K562 (cell line): ENCODE measurements at regions not wholly inside any gene's neighbourhood (a gene's known extent, or its start where the extent isn't known, plus 50 kb on each side); places are given as distances from the start of the nearest gene placed in this dataset.

Source experiments
- ATAC-seq: fragments of 200-7000 bp; cut with Tn5 transposase; 3 replicates; pipeline ENCODE4 v1.9.1; 2020; ENCODE audit warnings: moderate library complexity
- BruUV-seq: library from RNA; stranded (reverse); fragments of 400-500 nt; replicated peaks from 2 replicates; lab custom pipeline; 2021; lab: Mats Ljungman, UMichigan
- CTCF ChIA-PET: fragments of 300-600 bp; formaldehyde crosslinking; extraction: SDS; loops from one replicate; lab custom pipeline; 2021; ENCODE audit warnings: low intra/inter-chr PET ratio; lab: Yijun Ruan, JAX
- POLR2A ChIA-PET: fragments of 300-600, 350-650 bp; sonication (Branson Sonifier 250); formaldehyde crosslinking; extraction: SDS; loops from one replicate; lab custom pipeline; 2021; ENCODE audit warnings: antibody characterized with exemption, inconsistent platforms; lab: Yijun Ruan, JAX
- DNase-seq, 4 experiments: peaks; one replicate each; pipeline versions ENCODE4 v3.0.0 to v3.0.0-alpha.2; 2011 to 2018; ENCODE audit warnings: low spot score in 3 of 4, mixed read lengths in 3 of 4; ENCODE audit errors: extremely low read depth in 1 of 4
- FAIRE-seq: peaks from 2 replicates; lab custom pipeline; 2011; peaks lifted over from hg19 to GRCh38; lab: Jason Lieb, UNC
- H2AFZ ChIP-seq: 2 replicates; pipeline ENCODE4 v1.6.0; 2011; ENCODE audit warnings: low read depth, low read length, control low read depth, inconsistent platforms
- H3K27ac ChIP-seq: fragments of 200-600 bp; 3 replicates; pipeline ENCODE4 v1.8.0; 2011; ENCODE audit warnings: low read depth, mild to moderate bottlenecking, control low read depth, inconsistent platforms, low read length, moderate library complexity, mixed read lengths; ENCODE audit errors: extremely low read depth
- H3K27me3 ChIP-seq, 2 experiments: fragments of 300-600 bp in 1 of 2; 2 replicates in 1 of 2; 3 replicates in 1 of 2; pipeline versions ENCODE4 v1.6.0 to v1.8.0; 2011; ENCODE audit warnings: inconsistent platforms in 2 of 2, low read length in 2 of 2, mild to moderate bottlenecking in 1 of 2, mixed read lengths in 1 of 2, moderate library complexity in 1 of 2; ENCODE audit not compliant: control insufficient read depth in 2 of 2, insufficient read depth in 2 of 2
- H3K36me3 ChIP-seq: fragments of 300-600 bp; 3 replicates; pipeline ENCODE4 v1.8.0; 2011; ENCODE audit warnings: mild to moderate bottlenecking, low read length, inconsistent platforms; ENCODE audit not compliant: control insufficient read depth, insufficient read depth
- H3K4me1 ChIP-seq, 2 experiments: fragments of 200-600 bp in 1 of 2; replicated peaks in 1 of 2; 2 replicates in 1 of 2; 3 replicates in 1 of 2; pipeline versions ENCODE4 v1.5.1 to v1.8.0; 2011; ENCODE audit warnings: inconsistent platforms in 2 of 2, low read length in 2 of 2, mild to moderate bottlenecking in 1 of 2, mixed read lengths in 1 of 2, moderate library complexity in 1 of 2; ENCODE audit not compliant: control insufficient read depth in 2 of 2, insufficient read depth in 2 of 2
- H3K4me2 ChIP-seq: 2 replicates; pipeline ENCODE4 v1.6.1; 2011; ENCODE audit warnings: low read length, control low read depth, inconsistent platforms, mixed read lengths; ENCODE audit not compliant: insufficient read depth
- H3K4me3 ChIP-seq: fragments of 200-600 bp; sonication (generic), shearing (Covaris generic); 2 replicates; pipeline ENCODE4 v1.5.1; 2016; ENCODE audit warnings: control low read depth, inconsistent platforms
- H3K79me2 ChIP-seq: fragments of 200-600 bp; 3 replicates; pipeline ENCODE4 v1.8.0; 2011; ENCODE audit warnings: low read length, inconsistent platforms; ENCODE audit not compliant: control insufficient read depth, insufficient read depth
- H3K9ac ChIP-seq, 2 experiments: 2 replicates each; pipeline versions ENCODE4 v1.6.0 to v1.6.1; 2011; ENCODE audit warnings: low read depth in 2 of 2, low read length in 2 of 2, control low read depth in 1 of 2, inconsistent platforms in 1 of 2, mild to moderate bottlenecking in 1 of 2, mixed read lengths in 1 of 2; ENCODE audit not compliant: insufficient read depth in 1 of 2
- H3K9me1 ChIP-seq: one replicate; pipeline ENCODE4 v1.6.0; 2011; ENCODE audit warnings: inconsistent platforms, mild to moderate bottlenecking, low read length, moderate library complexity; ENCODE audit not compliant: control insufficient read depth, insufficient read depth
- H3K9me3 ChIP-seq: replicated peaks from 2 replicates; pipeline ENCODE4 v1.5.1; 2011; ENCODE audit warnings: low read depth, low read length, inconsistent platforms; ENCODE audit not compliant: control insufficient read depth, insufficient read depth
- H4K20me1 ChIP-seq: replicated peaks from 2 replicates; pipeline ENCODE4 v1.6.1; 2011; ENCODE audit warnings: low read length, inconsistent platforms, mixed read lengths; ENCODE audit not compliant: control insufficient read depth, insufficient read depth
- CGGBP1 ChIP-seq: fragments of 250-450 bp; sonication (Bioruptor Pico); IDR thresholded peaks from 2 replicates; pipeline ENCODE4 v1.9.0; 2021; ENCODE audit warnings: mild to moderate bottlenecking
- EP400 ChIP-seq: fragments of 450-650 bp; IDR thresholded peaks from 2 replicates; pipeline ENCODE4 v1.6.1; 2017; ENCODE audit warnings: antibody characterized with exemption, mild to moderate bottlenecking, moderate library complexity
- ETV1 ChIP-seq: fragments of 450-650 bp; conservative IDR thresholded peaks from 2 replicates; pipeline ENCODE4 v1.6.1; 2016; ENCODE audit warnings: missing genetic modification characterization, control low read depth, low read depth, missing compliant biosample characterization
- FOXK2 ChIP-seq, 2 experiments: fragments of 450-650 bp; IDR thresholded peaks in 1 of 2; conservative IDR thresholded peaks in 1 of 2; 2 replicates each; pipeline ENCODE4 v1.6.1; 2016; ENCODE audit warnings: low read depth in 2 of 2, mild to moderate bottlenecking in 1 of 2
- NR2C2 ChIP-seq, 2 experiments: fragments of 200-800 bp in 1 of 2; sonication (Bioruptor generic) in 1 of 2; sonication (generic) in 1 of 2; formaldehyde crosslinking in 1 of 2; IDR thresholded peaks; 2 replicates each; pipeline versions ENCODE4 v1.6.1 to v1.8.0; 2016 to 2022; ENCODE audit warnings: mild to moderate bottlenecking in 1 of 2, missing compliant biosample characterization in 1 of 2, missing genetic modification characterization in 1 of 2, missing genetic modification reagents in 1 of 2
- PBX2 ChIP-seq, 2 experiments: IDR thresholded peaks in 1 of 2; conservative IDR thresholded peaks in 1 of 2; 2 replicates each; pipeline ENCODE4 v1.6.1; 2016; ENCODE audit warnings: low read depth in 2 of 2, mild to moderate bottlenecking in 1 of 2, missing compliant biosample characterization in 1 of 2, missing genetic modification characterization in 1 of 2, moderate library complexity in 1 of 2
- STAT5B ChIP-seq: fragments of 250-450 bp; sonication (Bioruptor Pico); IDR thresholded peaks from 2 replicates; pipeline ENCODE4 v1.8.0; 2021; ENCODE audit warnings: mild to moderate bottlenecking, inconsistent platforms
- TCF15 ChIP-seq: fragments of 250-450 bp; sonication (Bioruptor Pico); IDR thresholded peaks from 2 replicates; pipeline ENCODE4 v1.8.0; 2022; ENCODE audit warnings: moderate library complexity, mild to moderate bottlenecking, inconsistent platforms
- ZNF644 ChIP-seq: fragments of 200-800 bp; sonication (Bioruptor generic); IDR thresholded peaks from 2 replicates; pipeline ENCODE4 v1.6.1; 2016; ENCODE audit warnings: low read depth, missing genetic modification characterization, missing compliant biosample characterization
- ZNF699 ChIP-seq: fragments of 250-450 bp; sonication (Bioruptor Pico); IDR thresholded peaks from 2 replicates; pipeline ENCODE4 v1.8.0; 2021; ENCODE audit warnings: mild to moderate bottlenecking, moderate library complexity; ENCODE audit not compliant: insufficient replicate concordance
- ZNF780A ChIP-seq: fragments of 250-450 bp; sonication (Bioruptor Pico); IDR thresholded peaks from 2 replicates; pipeline ENCODE4 v1.5.0; 2021; ENCODE audit warnings: mild to moderate bottlenecking
- ZNF79 ChIP-seq: fragments of 250-450 bp; sonication (Bioruptor Pico); IDR thresholded peaks from 2 replicates; pipeline ENCODE4 v1.4.0; 2020; ENCODE audit warnings: low read depth, mild to moderate bottlenecking, moderate library complexity
- WGBS: fragments of 100-300 bp; shearing (Covaris generic); methylation state at CpG from one replicate; pipeline ENCODE4 v1.1.6; 2016; ENCODE audit warnings: low coverage, mixed read lengths; ENCODE audit not compliant: insufficient coverage; ENCODE audit errors: missing lambda C conversion rate; 5-methylcytosine and 5-hydroxymethylcytosine counted together
- in situ Hi-C: fragments of 300-500 bp; cut with MboI; formaldehyde crosslinking; loops from 4 replicates; pipeline ENCODE4 v1.15.0; 2018; ENCODE audit warnings: inconsistent platforms, mixed read lengths
- intact Hi-C: fragments of 100-400 bp; cut with micrococcal nuclease; formaldehyde crosslinking; loops from 2 replicates; pipeline ENCODE4 v1.14.2; 2022
- TF ChIP-seq, protein P1 (sequence below): sonication (generic); formaldehyde crosslinking; IDR thresholded peaks from 2 replicates; pipeline ENCODE4 v1.4.0; 2020; ENCODE audit warnings: mild to moderate bottlenecking, missing genetic modification reagents
- TF ChIP-seq, protein P2 (sequence below): sonication (generic); IDR thresholded peaks from 2 replicates; pipeline ENCODE4 v1.6.1; 2016

DNA sequence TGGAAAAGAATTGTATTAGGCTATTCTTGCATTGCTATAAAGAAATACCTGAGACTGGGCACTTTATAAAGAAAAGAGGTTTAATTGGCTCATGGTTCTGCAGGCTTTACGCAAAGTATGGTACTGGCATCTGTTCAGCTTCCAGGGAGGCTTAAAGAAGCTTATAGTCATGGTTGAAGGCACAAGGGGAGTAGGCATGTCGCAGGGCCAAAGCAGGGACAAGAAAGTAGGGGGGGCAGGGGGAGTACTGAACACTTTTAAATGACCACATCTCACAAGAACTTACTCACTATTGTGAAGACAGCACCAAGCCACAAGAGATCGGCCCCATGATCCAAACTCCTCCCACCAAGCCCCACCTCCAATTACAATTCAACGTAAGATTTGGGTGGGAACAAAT is 152.5 kb upstream of the PHF14 start (continued):
- TF ChIP-seq TCF15 (no peak), ZNF699 (CRISPR knock-in tag) (no peak), ZNF780A (CRISPR knock-in tag) (no peak), STAT5B (no peak), EP400 (no peak), FOXK2 (conservative IDR thresholded peaks at IDR 0.05 in 1 of 2, IDR thresholded peaks at IDR 0.05 in 1 of 2; ENCODE audit: low read depth in 2 of 2) (no peak)
- TF ChIP-seq, protein P1, sequence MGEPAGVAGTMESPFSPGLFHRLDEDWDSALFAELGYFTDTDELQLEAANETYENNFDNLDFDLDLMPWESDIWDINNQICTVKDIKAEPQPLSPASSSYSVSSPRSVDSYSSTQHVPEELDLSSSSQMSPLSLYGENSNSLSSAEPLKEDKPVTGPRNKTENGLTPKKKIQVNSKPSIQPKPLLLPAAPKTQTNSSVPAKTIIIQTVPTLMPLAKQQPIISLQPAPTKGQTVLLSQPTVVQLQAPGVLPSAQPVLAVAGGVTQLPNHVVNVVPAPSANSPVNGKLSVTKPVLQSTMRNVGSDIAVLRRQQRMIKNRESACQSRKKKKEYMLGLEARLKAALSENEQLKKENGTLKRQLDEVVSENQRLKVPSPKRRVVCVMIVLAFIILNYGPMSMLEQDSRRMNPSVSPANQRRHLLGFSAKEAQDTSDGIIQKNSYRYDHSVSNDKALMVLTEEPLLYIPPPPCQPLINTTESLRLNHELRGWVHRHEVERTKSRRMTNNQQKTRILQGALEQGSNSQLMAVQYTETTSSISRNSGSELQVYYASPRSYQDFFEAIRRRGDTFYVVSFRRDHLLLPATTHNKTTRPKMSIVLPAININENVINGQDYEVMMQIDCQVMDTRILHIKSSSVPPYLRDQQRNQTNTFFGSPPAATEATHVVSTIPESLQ (CRISPR knock-in tag): no peak
- TF ChIP-seq, protein P2, sequence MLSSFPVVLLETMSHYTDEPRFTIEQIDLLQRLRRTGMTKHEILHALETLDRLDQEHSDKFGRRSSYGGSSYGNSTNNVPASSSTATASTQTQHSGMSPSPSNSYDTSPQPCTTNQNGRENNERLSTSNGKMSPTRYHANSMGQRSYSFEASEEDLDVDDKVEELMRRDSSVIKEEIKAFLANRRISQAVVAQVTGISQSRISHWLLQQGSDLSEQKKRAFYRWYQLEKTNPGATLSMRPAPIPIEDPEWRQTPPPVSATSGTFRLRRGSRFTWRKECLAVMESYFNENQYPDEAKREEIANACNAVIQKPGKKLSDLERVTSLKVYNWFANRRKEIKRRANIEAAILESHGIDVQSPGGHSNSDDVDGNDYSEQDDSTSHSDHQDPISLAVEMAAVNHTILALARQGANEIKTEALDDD: no peak

DNA sequence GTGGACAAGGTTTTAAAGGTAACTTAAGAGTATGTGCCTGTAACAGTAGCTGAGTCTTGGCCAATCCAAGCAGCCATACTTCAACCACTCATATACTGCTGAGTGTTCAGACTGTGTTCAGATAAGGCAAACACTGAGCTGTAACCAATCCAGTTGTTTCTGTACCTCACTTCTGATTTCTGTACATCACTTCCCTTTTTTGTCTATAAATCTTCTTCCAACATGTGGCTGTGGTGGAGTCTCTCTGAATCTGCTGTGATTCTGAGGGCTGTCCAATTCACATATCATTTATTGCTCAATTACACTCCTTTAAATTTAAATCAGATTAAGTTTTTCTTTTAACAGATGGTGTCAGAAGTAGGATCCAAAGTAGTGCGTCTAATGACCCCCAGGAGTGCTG is 149.5 kb upstream of the PHF14 start:
- no peaks in the 10 kb centered on the region for H3K36me3 ChIP-seq
- FAIRE-seq: no peak
- H3K27ac ChIP-seq: no peak overlapping the region
- H3K9me1 ChIP-seq: no peaks in the 10 kb centered on the region
- ATAC-seq: no peak
- no peak overlapping the region for H2AFZ ChIP-seq
- no peaks in the 10 kb centered on the region for H3K79me2 ChIP-seq
- H3K9me3 ChIP-seq: no peaks in the 10 kb centered on the region
- H3K4me3 ChIP-seq: no peak overlapping the region
- no peak overlapping the region for H3K9ac ChIP-seq
- no peak overlapping the region for H3K4me2 ChIP-seq
- POLR2A ChIA-PET: no interaction called here
- in situ Hi-C loops (no loop called here), intact Hi-C loops (no loop called here)
- H3K4me1 ChIP-seq: no peaks in the 10 kb centered on the region
- no peaks in the 10 kb centered on the region for H3K27me3 ChIP-seq
- CTCF ChIA-PET: no interaction called here
- no peaks in the 10 kb centered on the region for H4K20me1 ChIP-seq
- no peak for DNase-seq
- 22% methylated on average over 1 of the region's 1 CpG for WGBS
- no TSS peak for BruUV-seq
- no peak for TF ChIP-seq ETV1 (tag)
- TF ChIP-seq CGGBP1 (CRISPR knock-in tag): no peak
- TF ChIP-seq PBX2 (CRISPR knock-in tag; IDR thresholded peaks at IDR 0.05; ENCODE audit: low read depth): no peak
- TF ChIP-seq PBX2 (tag; conservative IDR thresholded peaks at IDR 0.05; ENCODE audit: low read depth): 0 out of 2 replicates have a peak, but pooled peaks have one; percentile 54
- no peak for TF ChIP-seq NR2C2 (CRISPR knock-in tag; IDR thresholded peaks at IDR 0.05)
- TF ChIP-seq NR2C2 (tag; IDR thresholded peaks at IDR 0.05): no peak
- no peak for TF ChIP-seq ZNF79
- TF ChIP-seq ZNF644 (tag): no peak
